ENCODE measurements at regions not wholly inside any gene's neighbourhood (a gene's known extent, or its start where the extent isn't known, plus 50 kb on each side); places are given as distances from the start of the nearest gene placed in this dataset.
"Not testable (repeated sequence)": the region's sequence is repeated elsewhere in the genome, so short reads cannot be mapped to it uniquely, and the experiment has no call there.

DNA sequence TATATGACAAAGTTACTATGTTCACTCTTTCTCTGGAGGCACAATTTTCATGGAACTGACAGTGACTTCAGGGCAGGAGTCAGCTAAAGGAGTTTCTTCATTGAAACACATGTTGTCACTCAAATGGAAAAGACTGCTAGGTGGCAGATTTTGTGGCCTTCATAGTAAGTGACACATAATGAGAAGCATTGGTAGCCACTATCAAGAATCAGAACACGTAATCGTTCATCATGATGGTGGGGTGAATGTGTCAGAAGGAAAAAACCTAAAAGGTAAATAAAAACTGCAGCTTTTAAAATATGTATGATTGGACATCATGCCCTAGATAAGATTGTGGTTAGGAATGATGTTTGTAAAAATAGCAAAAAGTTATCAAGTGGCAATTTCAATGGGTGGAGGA is 1491.0 kb downstream of the SI start:
- no peak for DNase-seq
- Histone ChIP-seq H3K27ac (no peak overlapping the region), H3K36me3 (no peaks in the 10 kb centered on the region), H3K27me3 (no peaks in the 10 kb centered on the region), H3K4me1 (no peaks in the 10 kb centered on the region), H3K4me3 (no peak overlapping the region), H3K9me3 (replicated peaks) (no peaks in the 10 kb centered on the region)

DNA sequence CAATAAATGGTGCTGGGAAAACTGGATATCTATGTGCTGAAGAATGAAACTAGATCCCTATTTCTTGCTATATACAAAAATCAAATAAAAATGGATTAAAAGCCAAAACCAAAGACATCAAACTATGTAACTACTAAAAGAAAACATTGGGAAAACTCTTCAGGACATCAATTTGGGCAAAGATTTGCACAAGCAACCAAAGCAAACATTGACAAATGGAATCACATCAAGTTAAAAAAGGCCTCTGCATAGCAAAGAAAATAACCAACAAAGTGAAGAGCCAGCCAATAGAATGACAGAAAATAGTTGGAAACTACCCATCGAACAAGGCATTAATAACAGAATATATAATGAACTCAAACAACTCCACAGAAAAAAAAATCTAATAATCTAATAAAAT is 1495.3 kb downstream of the SI start:
- H3K9me3 ChIP-seq (replicated peaks): no peaks in the 10 kb centered on the region
- no peak overlapping the region for H3K4me3 ChIP-seq
- no peaks in the 10 kb centered on the region for H3K4me1 ChIP-seq
- no peaks in the 10 kb centered on the region for H3K27me3 ChIP-seq
- no peak overlapping the region for H3K27ac ChIP-seq
- DNase-seq: no peak
- H3K36me3 ChIP-seq: no peaks in the 10 kb centered on the region

DNA sequence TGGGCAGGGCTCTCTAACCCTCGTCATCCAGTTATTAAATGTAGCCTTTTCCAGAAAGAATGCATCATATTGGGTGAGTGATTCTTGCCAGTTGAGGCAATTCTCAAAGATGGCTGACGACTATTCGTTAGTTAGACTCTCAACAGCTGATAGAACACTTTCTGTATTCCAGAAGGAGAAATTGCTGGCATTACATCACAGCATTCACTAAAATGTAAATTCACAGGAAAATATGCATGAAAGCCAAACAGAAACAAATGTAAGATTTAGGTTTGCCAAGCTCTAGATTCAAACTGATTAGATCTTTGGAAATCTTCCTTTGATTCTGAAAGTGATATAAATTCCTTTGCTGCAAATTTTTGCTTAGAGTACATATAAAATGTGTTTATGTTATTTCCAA is 1501.0 kb downstream of the SI start:
- no peak overlapping the region for H3K27ac ChIP-seq
- DNase-seq: no peak
- H3K4me1 ChIP-seq: no peaks in the 10 kb centered on the region
- H3K27me3 ChIP-seq: no peaks in the 10 kb centered on the region
- H3K4me3 ChIP-seq: no peak overlapping the region
- H3K9me3 ChIP-seq (replicated peaks): no peaks in the 10 kb centered on the region
- H3K36me3 ChIP-seq: no peaks in the 10 kb centered on the region

DNA sequence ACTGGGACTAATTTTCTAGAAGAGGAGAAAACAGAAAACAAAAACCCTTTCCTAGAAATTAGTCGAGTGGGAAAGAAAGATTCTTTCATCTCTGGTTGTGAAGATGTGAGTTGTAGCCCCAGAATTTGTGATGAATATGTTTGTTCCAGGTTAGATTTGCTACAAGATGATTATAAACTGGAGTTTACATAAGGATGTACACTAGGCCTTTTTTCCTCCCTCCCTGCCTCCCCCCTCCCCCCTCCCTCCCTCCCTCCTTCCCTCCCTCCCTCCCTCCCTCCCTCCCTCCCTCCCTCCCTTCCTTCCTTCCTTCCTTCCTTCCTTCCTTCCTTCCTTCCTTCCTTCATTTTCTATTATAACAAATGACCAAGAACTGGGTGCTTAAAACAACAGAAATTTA is 1502.0 kb downstream of the SI start:
- Histone ChIP-seq H3K9me3 (replicated peaks) (no peaks in the 10 kb centered on the region), H3K36me3 (no peaks in the 10 kb centered on the region), H3K4me3 (no peak overlapping the region), H3K27me3 (no peaks in the 10 kb centered on the region), H3K27ac (no peak overlapping the region), H3K4me1 (no peaks in the 10 kb centered on the region)
- no peak for DNase-seq

DNA sequence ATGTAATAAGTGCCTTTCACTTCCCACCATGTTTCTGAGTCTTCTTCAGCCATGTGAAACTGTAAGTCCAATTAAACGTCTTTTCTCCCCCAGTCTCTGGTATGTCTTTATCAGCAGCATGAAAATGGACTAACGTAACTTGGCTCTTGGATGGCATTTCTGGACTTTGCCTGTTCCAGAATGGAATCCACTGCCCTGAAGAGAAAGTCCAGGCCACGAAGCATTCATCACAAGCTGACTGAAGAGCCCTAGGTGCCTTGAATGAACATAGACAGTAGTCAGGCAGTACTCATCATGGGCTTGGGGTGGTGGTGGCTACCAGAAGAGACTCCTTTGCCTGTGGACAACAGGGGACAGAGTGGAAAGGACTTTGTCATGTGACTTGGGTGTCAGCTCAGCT is 1505.0 kb downstream of the SI start:
- DNase-seq: no peak
- no peak overlapping the region for H3K27ac ChIP-seq
- H3K4me3 ChIP-seq: no peak overlapping the region
- H3K4me1 ChIP-seq: no peaks in the 10 kb centered on the region
- no peaks in the 10 kb centered on the region for H3K36me3 ChIP-seq
- no peaks in the 10 kb centered on the region for H3K27me3 ChIP-seq
- no peaks in the 10 kb centered on the region for H3K9me3 ChIP-seq (replicated peaks)

DNA sequence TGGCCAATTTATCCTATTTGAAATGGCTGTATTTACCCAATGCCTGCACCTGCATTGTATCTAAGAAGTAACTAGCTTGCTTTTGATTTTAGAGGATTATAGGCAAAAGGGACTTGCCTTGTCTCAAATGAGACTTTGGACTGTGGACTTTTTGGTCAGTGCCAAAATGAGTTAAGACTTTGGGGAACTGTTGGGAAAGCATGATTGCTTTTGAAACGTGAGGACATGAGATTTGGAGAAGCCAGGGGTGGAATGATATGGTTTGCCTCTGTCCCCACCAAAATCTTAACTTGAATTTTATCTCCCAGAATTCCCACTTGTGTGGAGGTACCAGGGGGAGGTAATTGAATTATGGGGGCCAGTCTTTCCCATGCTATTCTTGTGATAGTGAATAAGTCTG is 1505.4 kb downstream of the SI start:
- H3K4me3 ChIP-seq: no peak overlapping the region
- H3K27me3 ChIP-seq: no peaks in the 10 kb centered on the region
- H3K9me3 ChIP-seq (replicated peaks): no peaks in the 10 kb centered on the region
- no peak for DNase-seq
- no peak overlapping the region for H3K27ac ChIP-seq
- no peaks in the 10 kb centered on the region for H3K4me1 ChIP-seq
- no peaks in the 10 kb centered on the region for H3K36me3 ChIP-seq

DNA sequence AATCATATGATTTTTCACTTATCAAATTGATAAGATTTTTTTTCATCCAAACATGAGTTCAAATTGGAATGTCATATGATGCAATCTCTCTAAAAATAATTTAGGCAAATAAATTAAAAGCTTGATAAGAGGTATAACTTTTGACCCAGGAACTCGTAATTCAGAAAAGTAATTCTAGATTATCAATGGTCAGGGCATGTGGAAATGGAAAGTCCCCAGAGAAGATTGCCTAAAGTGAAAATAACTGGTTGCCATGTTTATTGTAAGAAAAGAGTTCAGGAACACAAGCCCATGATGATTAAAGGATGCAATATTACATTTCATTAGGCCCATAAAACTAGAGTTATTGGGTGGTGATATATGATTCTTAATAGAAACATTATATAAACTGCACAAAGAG is 1514.8 kb downstream of the SI start:
- no peak for DNase-seq
- Histone ChIP-seq H3K27ac (no peak overlapping the region), H3K4me1 (no peaks in the 10 kb centered on the region), H3K27me3 (no peaks in the 10 kb centered on the region), H3K9me3 (replicated peaks) (no peaks in the 10 kb centered on the region), H3K36me3 (no peaks in the 10 kb centered on the region), H3K4me3 (no peak overlapping the region)

DNA sequence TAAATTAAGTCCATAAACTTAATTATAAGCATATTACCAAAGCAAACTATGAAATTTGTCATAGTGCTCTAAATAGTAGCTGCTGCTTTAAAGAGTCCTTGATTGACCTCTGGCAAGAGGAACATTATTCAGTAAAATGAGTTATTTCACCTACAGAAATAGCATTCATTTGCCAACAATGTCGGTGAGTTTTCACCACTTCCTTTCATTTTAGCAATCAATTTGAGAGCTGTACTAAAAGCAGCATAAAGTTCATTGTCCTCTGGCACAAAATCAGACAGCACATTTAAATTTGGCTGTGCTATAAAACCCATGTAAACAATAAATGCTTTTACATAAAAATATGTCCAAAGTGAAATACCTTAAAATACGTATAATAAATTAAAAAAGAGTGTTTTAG is 1515.7 kb downstream of the SI start:
- no peak overlapping the region for H3K27ac ChIP-seq
- no peak for DNase-seq
- no peaks in the 10 kb centered on the region for H3K4me1 ChIP-seq
- no peaks in the 10 kb centered on the region for H3K27me3 ChIP-seq
- H3K4me3 ChIP-seq: no peak overlapping the region
- no peaks in the 10 kb centered on the region for H3K36me3 ChIP-seq
- no peaks in the 10 kb centered on the region for H3K9me3 ChIP-seq (replicated peaks)

DNA sequence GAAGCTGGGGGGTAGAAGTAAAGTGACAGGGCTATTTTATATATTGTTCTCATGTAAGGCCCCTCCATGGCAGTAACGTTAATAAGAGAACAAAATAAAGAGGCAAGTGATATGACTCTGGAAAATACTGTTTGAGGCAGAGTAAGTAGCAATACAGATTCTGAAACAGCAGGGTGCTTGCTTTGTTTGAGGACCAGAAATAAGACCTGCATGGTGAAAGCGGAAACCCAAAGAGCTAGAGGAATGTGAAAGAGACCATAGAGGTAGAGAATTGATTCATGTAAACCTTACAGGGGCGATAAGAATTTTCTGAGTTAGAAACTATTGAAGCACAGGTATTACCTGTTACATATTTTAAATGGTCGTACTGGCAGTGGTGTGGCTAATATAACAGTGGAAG is 1517.1 kb downstream of the SI start:
- no peaks in the 10 kb centered on the region for H3K4me1 ChIP-seq
- no peaks in the 10 kb centered on the region for H3K27me3 ChIP-seq
- no peak overlapping the region for H3K27ac ChIP-seq
- H3K4me3 ChIP-seq: no peak overlapping the region
- no peaks in the 10 kb centered on the region for H3K9me3 ChIP-seq (replicated peaks)
- no peak for DNase-seq
- H3K36me3 ChIP-seq: no peaks in the 10 kb centered on the region

DNA sequence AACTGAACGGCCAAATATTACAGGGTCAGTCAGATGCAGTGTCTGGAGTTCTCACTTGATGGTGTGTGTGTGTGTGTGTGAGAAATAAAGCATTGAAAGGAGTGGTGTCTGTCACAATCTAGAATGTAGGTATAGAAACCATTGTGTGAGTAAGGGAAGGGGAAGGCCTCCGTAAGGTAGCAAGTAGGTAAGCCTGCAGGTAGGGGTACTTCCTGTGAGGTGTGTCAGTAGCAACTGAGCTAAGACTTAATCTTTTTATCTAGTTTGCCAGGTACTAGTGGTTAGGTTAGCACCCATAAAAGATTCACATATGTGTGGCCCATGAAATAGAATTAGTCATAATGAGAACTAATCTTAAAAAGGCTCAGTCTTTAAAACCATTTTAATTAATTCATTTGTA is 1517.8 kb downstream of the SI start:
- no peak for DNase-seq
- Histone ChIP-seq H3K36me3 (no peaks in the 10 kb centered on the region), H3K9me3 (replicated peaks) (no peaks in the 10 kb centered on the region), H3K27ac (no peak overlapping the region), H3K4me1 (no peaks in the 10 kb centered on the region), H3K4me3 (no peak overlapping the region), H3K27me3 (no peaks in the 10 kb centered on the region)

DNA sequence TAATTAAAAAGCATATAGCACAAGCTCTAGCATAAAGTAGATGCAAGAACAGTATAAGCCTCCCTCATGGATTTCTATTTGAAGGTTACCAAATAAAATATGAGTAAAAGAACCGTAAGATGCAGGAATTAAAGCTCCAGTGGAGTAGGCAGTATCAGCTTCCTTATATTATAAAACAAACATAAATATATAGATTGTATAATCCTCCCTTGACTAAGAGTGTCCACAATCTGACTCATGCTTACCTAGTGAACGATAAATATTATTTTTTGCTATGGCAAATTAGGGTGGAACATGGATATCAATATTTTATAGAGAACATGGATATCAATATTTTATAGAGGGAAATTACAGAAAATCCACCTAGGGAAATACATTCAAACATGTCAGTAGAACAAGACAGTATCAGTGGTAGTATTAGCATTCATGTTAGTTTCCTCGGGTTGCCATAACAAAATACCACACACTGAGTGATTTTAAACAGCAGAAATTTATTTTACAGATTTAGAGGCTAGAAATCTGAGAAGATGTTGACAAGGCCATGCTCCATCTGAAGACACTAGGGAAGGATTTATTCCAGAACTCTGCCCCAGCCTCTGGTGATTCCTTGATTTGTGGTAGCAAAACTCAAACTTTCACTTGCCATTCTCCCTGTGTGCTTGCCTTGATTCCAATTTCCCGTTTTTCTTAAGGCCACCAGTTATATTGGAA is 1521.3 kb downstream of the SI start:
- no peaks in the 10 kb centered on the region for H3K9me3 ChIP-seq (replicated peaks)
- no peaks in the 10 kb centered on the region for H3K4me1 ChIP-seq
- no peaks in the 10 kb centered on the region for H3K36me3 ChIP-seq
- DNase-seq: no peak
- H3K27ac ChIP-seq: no peak overlapping the region
- no peak overlapping the region for H3K4me3 ChIP-seq
- no peaks in the 10 kb centered on the region for H3K27me3 ChIP-seq

DNA sequence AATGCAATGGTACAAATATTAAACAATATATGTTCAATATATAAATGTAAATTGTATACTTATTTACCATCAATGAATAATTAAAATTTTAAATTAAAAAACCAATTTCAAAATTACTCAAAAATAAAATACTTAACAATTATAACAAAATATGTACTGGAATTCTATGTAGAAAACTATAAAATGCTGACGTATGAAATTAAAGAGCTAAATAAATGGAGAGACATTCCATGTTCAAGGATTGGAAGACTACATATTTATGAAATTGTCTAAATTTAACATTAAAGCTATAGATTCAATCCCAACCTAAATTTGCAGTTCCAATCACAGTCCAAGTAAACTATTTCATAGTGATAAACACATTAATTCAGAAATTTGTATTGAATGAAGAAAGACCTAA is 1522.4 kb downstream of the SI start:
- no peak overlapping the region for H3K4me3 ChIP-seq
- no peaks in the 10 kb centered on the region for H3K4me1 ChIP-seq
- H3K27me3 ChIP-seq: no peaks in the 10 kb centered on the region
- no peaks in the 10 kb centered on the region for H3K9me3 ChIP-seq (replicated peaks)
- DNase-seq: no peak
- no peak overlapping the region for H3K27ac ChIP-seq
- no peaks in the 10 kb centered on the region for H3K36me3 ChIP-seq

DNA sequence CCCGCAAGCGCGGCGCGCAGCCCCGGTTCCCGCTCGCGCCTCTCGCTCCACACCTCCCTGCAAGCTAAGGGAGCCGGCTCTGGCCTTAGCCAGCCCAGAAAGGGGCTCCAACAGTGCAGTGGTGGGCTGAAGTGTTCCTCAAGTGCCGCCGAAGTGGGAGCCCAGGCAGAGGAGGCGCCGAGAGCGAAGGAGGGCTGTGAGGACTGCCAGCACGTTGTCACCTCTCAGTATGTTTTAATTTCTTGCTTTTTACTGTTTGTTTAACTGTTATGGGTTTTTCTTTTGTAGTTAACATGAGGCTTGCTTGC is 1525.7 kb downstream of the SI start:
- no peaks in the 10 kb centered on the region for H3K36me3 ChIP-seq
- DNase-seq: no peak
- no peaks in the 10 kb centered on the region for H3K4me1 ChIP-seq
- no peak overlapping the region for H3K27ac ChIP-seq
- H3K4me3 ChIP-seq: no peak overlapping the region
- no peaks in the 10 kb centered on the region for H3K27me3 ChIP-seq
- no peaks in the 10 kb centered on the region for H3K9me3 ChIP-seq (replicated peaks)

DNA sequence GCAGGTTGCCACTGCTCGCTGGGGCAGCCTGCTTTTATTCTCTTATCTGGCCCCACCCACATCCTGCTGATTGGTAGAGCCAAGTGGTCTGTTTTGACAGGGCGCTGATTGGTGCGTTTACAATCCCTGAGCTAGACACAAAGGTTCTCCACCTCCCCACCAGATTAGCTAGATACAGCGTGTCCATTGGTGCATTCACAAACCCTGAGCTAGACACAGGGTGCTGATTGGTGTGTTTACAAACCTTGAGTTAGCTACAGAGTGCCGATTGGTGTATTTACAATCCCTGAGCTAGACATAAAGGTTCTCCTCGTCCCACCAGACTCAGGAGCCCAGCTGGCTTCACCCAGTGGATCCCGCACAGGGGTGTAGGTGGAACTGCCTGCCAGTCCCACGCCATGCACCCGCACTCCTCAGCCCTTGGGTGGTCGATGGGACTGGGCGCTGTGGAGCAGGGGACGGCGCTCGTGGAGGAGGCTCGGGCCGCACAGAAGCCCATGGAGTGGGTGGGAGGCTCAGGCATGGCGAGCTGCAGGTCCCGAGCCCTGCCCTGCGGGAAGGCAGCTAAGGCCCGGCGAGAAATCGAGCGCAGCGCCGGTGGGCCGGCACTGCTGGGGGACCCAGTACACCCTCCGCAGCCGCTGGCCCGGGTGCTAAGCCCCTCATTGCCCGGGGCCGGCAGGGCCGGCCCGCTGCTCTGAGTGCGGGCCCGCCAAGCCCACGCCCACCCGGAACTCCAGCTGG is 1526.2 kb downstream of the SI start:
- not testable (repeated sequence) for H3K9me3 ChIP-seq (replicated peaks); DNase-seq; H3K36me3 ChIP-seq

DNA sequence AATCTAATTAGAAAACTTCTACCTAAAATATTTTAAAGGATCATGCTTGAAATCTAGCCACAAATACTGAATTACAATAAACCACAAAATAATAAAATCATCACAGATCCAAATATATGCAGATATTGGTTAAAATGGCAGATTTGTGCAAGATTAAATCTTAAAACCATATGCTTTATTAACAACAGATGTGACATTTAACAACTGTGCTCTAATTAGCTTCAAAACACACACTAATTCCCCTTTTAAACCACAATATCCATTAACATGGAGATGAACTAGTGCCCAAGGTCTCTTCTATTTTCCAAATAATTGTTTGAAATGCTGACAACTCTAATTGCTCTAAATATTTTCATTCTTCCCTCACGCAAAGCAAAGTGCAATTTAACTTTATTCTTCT is 1530.3 kb downstream of the SI start:
- Histone ChIP-seq H3K4me3 (no peak overlapping the region), H3K27ac (no peak overlapping the region), H3K9me3 (replicated peaks) (no peaks in the 10 kb centered on the region), H3K4me1 (no peaks in the 10 kb centered on the region), H3K36me3 (no peaks in the 10 kb centered on the region), H3K27me3 (no peaks in the 10 kb centered on the region)
- DNase-seq: no peak

More for the DNA sequence above, 1526.2 kb downstream of the SI start:
- not testable (repeated sequence) for H3K4me1 ChIP-seq, H3K27ac ChIP-seq, H3K27me3 ChIP-seq, H3K4me3 ChIP-seq

DNA sequence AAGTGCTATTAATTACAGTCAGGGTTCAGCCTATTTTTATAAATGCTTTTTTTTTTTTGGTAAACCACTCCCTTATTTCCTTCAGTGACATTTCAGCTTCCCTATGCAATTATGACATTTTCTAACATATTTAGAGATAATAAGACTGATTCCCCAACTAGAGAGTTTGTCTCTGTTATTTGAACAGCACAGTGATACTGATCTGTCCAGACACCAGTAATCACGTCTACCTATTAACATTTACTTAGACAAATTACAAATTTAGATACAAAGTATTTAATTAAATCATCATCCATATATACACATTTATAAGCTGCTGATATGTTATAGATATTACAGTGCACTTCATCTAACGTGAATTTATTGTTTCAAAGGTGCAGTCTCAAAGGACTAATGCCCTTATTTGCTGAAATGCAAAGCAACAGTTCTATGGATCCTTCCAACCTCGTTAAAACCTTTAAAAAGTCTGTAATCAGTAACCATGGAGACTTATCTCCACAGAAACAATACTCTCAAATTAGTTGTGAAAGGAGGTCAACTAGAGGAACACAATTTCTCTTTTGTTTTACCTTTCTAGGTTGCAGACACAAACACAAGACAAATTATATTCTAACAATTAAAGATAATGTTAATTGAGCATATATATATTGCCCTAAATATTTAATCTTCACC is 1531.1 kb downstream of the SI start:
- Histone ChIP-seq H3K27ac (no peak overlapping the region), H3K27me3 (no peaks in the 10 kb centered on the region), H3K9me3 (replicated peaks) (no peaks in the 10 kb centered on the region), H3K4me1 (no peaks in the 10 kb centered on the region), H3K36me3 (no peaks in the 10 kb centered on the region), H3K4me3 (no peak overlapping the region)
- no peak for DNase-seq

All from SJCRH30 (cell line).